ENCODE measurements at regions not wholly inside any gene's neighbourhood (a gene's known extent, or its start where the extent isn't known, plus 50 kb on each side); places are given as distances from the start of the nearest gene placed in this dataset.

DNA sequence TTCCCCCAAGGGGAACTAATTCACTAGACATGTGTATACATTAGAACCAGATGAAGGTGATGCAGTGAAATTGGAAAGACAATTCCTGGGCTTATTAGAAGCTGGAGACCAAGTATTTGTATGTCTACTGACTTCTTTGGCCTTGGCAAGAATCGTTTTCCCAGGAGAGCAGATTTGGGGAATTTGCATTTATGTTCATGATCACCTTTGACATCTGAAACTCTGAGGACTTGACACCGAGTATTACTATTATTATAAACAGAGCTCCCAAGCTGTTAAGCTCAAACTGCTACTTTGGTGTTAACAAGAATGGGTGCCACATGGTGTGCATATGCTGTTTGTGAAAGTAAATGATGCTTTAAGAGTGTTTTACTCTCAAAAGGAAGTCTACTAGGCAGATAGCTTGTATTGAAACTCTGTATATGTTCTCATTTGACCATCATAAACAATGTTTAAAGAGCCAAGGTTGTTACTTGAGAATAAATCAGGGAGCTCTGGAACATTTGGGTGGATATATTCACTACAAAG, 519.8 kb upstream of the GOLIM4 start:
- POLR2A ChIA-PET: no interaction called here
- Histone ChIP-seq H3K27me3 (ENCODE audit: control insufficient read depth, insufficient read depth, low read length) (no peaks in the 10 kb centered on the region), H3K4me3 (ENCODE audit: low read depth, low read length) (no peak overlapping the region), H3K36me3 (ENCODE audit: control insufficient read depth, insufficient read depth, low read length) (no peaks in the 10 kb centered on the region)
- TF ChIP-seq, protein P1, sequence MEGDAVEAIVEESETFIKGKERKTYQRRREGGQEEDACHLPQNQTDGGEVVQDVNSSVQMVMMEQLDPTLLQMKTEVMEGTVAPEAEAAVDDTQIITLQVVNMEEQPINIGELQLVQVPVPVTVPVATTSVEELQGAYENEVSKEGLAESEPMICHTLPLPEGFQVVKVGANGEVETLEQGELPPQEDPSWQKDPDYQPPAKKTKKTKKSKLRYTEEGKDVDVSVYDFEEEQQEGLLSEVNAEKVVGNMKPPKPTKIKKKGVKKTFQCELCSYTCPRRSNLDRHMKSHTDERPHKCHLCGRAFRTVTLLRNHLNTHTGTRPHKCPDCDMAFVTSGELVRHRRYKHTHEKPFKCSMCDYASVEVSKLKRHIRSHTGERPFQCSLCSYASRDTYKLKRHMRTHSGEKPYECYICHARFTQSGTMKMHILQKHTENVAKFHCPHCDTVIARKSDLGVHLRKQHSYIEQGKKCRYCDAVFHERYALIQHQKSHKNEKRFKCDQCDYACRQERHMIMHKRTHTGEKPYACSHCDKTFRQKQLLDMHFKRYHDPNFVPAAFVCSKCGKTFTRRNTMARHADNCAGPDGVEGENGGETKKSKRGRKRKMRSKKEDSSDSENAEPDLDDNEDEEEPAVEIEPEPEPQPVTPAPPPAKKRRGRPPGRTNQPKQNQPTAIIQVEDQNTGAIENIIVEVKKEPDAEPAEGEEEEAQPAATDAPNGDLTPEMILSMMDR (IDR thresholded peaks at IDR 0.05; ENCODE audit: insufficient read depth, low read depth, low read length): no peak
- CTCF ChIA-PET: no interaction called here
- DNase-seq (ENCODE audit: low read depth): no peak

DNA sequence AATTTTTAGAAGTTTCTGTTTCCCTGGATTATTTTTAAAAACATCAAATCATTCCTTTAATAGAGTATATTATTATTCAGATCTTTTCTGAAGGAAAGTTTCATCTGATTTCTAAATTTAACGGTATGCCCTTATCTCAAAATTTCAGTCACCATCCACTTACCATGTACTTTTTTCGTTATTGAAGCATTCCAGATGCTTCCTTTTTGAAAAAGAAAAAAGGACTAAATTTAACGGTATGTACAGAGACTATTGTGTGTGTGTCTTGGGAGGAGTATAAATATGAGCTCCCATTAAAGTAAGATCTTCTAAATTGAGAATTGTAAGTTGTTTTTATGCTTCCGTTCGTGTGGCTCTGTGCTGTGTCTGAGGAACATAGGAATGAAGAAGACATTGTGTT, 517.4 kb upstream of the GOLIM4 start:
- Histone ChIP-seq H3K36me3 (ENCODE audit: control insufficient read depth, insufficient read depth, low read length) (no peaks in the 10 kb centered on the region), H3K27me3 (ENCODE audit: control insufficient read depth, insufficient read depth, low read length) (no peaks in the 10 kb centered on the region), H3K4me3 (ENCODE audit: low read depth, low read length) (no peak overlapping the region)
- CTCF ChIA-PET: no interaction called here
- POLR2A ChIA-PET: no interaction called here
- TF ChIP-seq, protein P1 (IDR thresholded peaks at IDR 0.05; ENCODE audit: insufficient read depth, low read depth, low read length): no peak
- no peak for DNase-seq (ENCODE audit: low read depth)

DNA sequence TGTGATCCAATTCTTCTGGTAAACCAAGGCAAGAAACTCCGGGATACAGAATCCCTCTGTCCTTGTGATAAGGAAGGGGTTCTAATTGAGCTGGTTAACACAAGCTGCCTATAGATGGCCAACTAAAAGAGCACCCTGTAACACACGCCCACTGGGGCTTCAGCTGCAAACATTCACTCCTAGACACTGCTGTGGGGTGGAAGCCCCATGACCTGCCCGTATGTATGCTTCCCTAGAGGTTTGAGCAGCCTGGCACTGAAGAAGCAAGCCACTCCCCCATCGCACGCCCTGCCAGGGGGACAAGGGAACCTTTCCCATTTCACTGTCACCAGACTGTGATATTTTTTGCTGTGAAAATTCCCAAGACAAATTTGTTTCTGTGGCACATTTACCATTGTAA, 516.9 kb upstream of the GOLIM4 start:
- Histone ChIP-seq H3K4me3 (ENCODE audit: low read depth, low read length) (no peak overlapping the region), H3K36me3 (ENCODE audit: control insufficient read depth, insufficient read depth, low read length) (no peaks in the 10 kb centered on the region), H3K27me3 (ENCODE audit: control insufficient read depth, insufficient read depth, low read length) (no peaks in the 10 kb centered on the region)
- TF ChIP-seq, protein P1 (IDR thresholded peaks at IDR 0.05; ENCODE audit: insufficient read depth, low read depth, low read length): no peak
- CTCF ChIA-PET: no interaction called here
- POLR2A ChIA-PET: no interaction called here
- no peak for DNase-seq (ENCODE audit: low read depth)

DNA sequence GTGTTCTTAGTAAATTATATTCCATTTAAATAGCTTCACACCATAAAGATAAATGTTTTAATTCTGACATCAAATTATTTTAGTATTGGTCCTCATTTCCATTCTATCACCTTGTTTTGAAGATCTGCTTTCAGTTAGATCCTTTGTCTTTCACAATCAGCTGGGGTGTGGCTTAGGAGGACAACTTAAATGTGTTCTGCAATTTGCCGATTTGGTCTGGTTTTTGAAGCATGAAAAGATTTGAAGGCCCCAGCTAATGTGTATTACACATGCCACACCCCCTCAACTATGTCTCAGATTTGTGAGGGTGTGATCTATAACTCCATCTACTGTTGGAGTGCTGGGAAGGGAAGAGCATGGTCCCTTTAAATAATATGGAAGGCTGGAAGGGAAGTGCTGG, 516.1 kb upstream of the GOLIM4 start:
- ChIA-PET CTCF (no interaction called here), POLR2A (no interaction called here)
- TF ChIP-seq, protein P1 (IDR thresholded peaks at IDR 0.05; ENCODE audit: insufficient read depth, low read depth, low read length): no peak
- Histone ChIP-seq H3K27me3 (ENCODE audit: control insufficient read depth, insufficient read depth, low read length) (no peaks in the 10 kb centered on the region), H3K4me3 (ENCODE audit: low read depth, low read length) (no peak overlapping the region), H3K36me3 (ENCODE audit: control insufficient read depth, insufficient read depth, low read length) (no peaks in the 10 kb centered on the region)
- DNase-seq (ENCODE audit: low read depth): no peak

DNA sequence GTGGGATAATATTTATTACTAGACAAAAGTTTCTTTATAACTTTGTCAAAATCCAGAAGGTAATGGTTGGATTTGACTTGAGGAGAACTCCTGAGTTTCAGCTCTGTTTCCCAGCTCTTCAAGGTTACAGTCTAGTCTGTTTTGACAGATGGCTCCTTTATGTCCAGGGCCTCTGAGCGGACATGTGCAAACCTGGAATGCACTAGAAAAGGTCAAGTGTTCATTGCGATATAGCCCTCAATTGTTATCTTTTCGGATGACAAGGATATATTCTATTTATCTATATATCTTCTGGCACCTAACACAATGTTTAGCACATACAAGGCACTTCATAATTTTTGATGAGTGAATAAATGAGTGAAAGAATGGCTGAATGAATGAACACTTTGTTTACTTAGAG, 513.2 kb upstream of the GOLIM4 start:
- Histone ChIP-seq H3K36me3 (ENCODE audit: control insufficient read depth, insufficient read depth, low read length) (no peaks in the 10 kb centered on the region), H3K4me3 (ENCODE audit: low read depth, low read length) (no peak overlapping the region), H3K27me3 (ENCODE audit: control insufficient read depth, insufficient read depth, low read length) (no peaks in the 10 kb centered on the region)
- DNase-seq (ENCODE audit: low read depth): no peak
- ChIA-PET CTCF (no interaction called here), POLR2A (no interaction called here)
- TF ChIP-seq, protein P1 (IDR thresholded peaks at IDR 0.05; ENCODE audit: insufficient read depth, low read depth, low read length): no peak

Data from BJ (cell line).